Superior temporal gyrus (tissue), 1 donor: ENCODE measurements at regions not wholly inside any gene's neighbourhood (a gene's known extent, or its start where the extent isn't known, plus 50 kb on each side); places are given as distances from the start of the nearest gene placed in this dataset.
"Not testable (repeated sequence)": the region's sequence is repeated elsewhere in the genome, so short reads cannot be mapped to it uniquely, and the experiment has no call there.

Experiments used
- DNase-seq: peaks from one replicate; pipeline ENCODE4 v3.0.0-alpha.2; 2016; ENCODE audit errors: extremely low spot score

- no peak for DNase-seq
These were observed 97.2 kb upstream of the ZNF536 start for GRCh38 chr19:30274987-30275386.

- no peak for DNase-seq
These were observed 95.9 kb upstream of the ZNF536 start for GRCh38 chr19:30276011-30276882.

- DNase-seq = no peak
These were observed 95.3 kb upstream of the ZNF536 start for GRCh38 chr19:30276883-30277280.

- no peak for DNase-seq
These were observed 94.0 kb upstream of the ZNF536 start for GRCh38 chr19:30277941-30278881.

- DNase-seq = no peak
These were observed 93.3 kb upstream of the ZNF536 start for GRCh38 chr19:30278882-30279254.

- no peak for DNase-seq
These were observed 92.2 kb upstream of the ZNF536 start for GRCh38 chr19:30280018-30280417.

- no peak for DNase-seq
These were observed 90.3 kb upstream of the ZNF536 start for GRCh38 chr19:30281906-30282305.

GRCh38 chr19:30283556-30283955 is 88.6 kb upstream of the ZNF536 start:
- DNase-seq = no peak

- no peak for DNase-seq
These were observed 88.0 kb upstream of the ZNF536 start for GRCh38 chr19:30284209-30284608.

GRCh38 chr19:30284885-30285284 is 87.3 kb upstream of the ZNF536 start:
- no peak for DNase-seq

- no peak for DNase-seq
These were observed 85.8 kb upstream of the ZNF536 start for GRCh38 chr19:30286378-30286777.

- DNase-seq = no peak
These were observed 84.9 kb upstream of the ZNF536 start for GRCh38 chr19:30287259-30287658.

GRCh38 chr19:30287973-30288372 is 84.2 kb upstream of the ZNF536 start:
- no peak for DNase-seq

GRCh38 chr19:30288911-30289310 is 83.3 kb upstream of the ZNF536 start:
- no peak for DNase-seq

GRCh38 chr19:30289336-30289735 is 82.8 kb upstream of the ZNF536 start:
- DNase-seq = no peak

- DNase-seq = not testable (repeated sequence)
These were observed 81.4 kb upstream of the ZNF536 start for GRCh38 chr19:30290805-30291204.

GRCh38 chr19:30293051-30293785 is 79.0 kb upstream of the ZNF536 start:
- DNase-seq = peak; percentile 86

- DNase-seq = no peak
These were observed 74.2 kb upstream of the ZNF536 start for GRCh38 chr19:30297969-30298368.

- DNase-seq = no peak
These were observed 69.0 kb upstream of the ZNF536 start for GRCh38 chr19:30303131-30303654.

GRCh38 chr19:30304540-30304939 is 67.6 kb upstream of the ZNF536 start:
- DNase-seq = no peak

GRCh38 chr19:30305346-30306060 is 66.7 kb upstream of the ZNF536 start:
- no peak for DNase-seq
